Mucosa of descending colon (tissue), 3 donors: ENCODE measurements at regions not wholly inside any gene's neighbourhood (a gene's known extent, or its start where the extent isn't known, plus 50 kb on each side); places are given as distances from the start of the nearest gene placed in this dataset.

Source experiments
- ATAC-seq: fragments of 200-7000 bp; cut with Tn5 transposase; one replicate; pipeline ENCODE4 v1.9.1; 2020; ENCODE audit warnings: mild to moderate bottlenecking, moderate library complexity
- DNase-seq, 3 donors: peaks; one replicate each; pipeline ENCODE4 v3.0.0-alpha.2; 2020
- H3K36me3 ChIP-seq: fragments of 200-600 bp; one replicate; pipeline ENCODE4 v1.8.0; 2021; ENCODE audit warnings: low read depth, mild to moderate bottlenecking
- H3K4me1 ChIP-seq: fragments of 200-600 bp; one replicate; pipeline ENCODE4 v1.8.0; 2021; ENCODE audit warnings: low read depth, mild to moderate bottlenecking
- H3K4me3 ChIP-seq: fragments of 200-600 bp; one replicate; pipeline ENCODE4 v1.8.0; 2021; ENCODE audit warnings: mild to moderate bottlenecking
- H3K9me3 ChIP-seq: fragments of 200-600 bp; one replicate; pipeline ENCODE4 v1.8.0; 2021; ENCODE audit warnings: mild to moderate bottlenecking
- CTCF ChIP-seq: fragments of 200-600 bp; IDR thresholded peaks from one replicate; pipeline ENCODE4 v1.8.0; 2022; ENCODE audit warnings: antibody characterized with exemption, mild to moderate bottlenecking
- intact Hi-C, 2 donors: fragments of 100-400 bp; cut with DNase I in 1 of 2; cut with micrococcal nuclease in 1 of 2; formaldehyde crosslinking; loops; one replicate each; pipeline versions ENCODE4 v1.11.0 to v1.11.1; 2022; cut with DNase I, micrococcal nuclease
- donor health status: DM: no; HTN: no; CAD: no; lungs with moderate emphysema.
- donor health status: DM: no; HTN: no; CAD: no.
- donor health status: DM: no; HTN: yes; CAD: no.

GRCh38 chr4:22897520-22898108 is 204.9 kb downstream of the GBA3 start:
- peak; percentile 66 for ATAC-seq
- peak; percentile 49 for TF ChIP-seq CTCF
- no peaks in the 10 kb centered on the region for H3K4me1 ChIP-seq
- peak in 1 of 3 donors; percentile 4 for DNase-seq
- H3K9me3 ChIP-seq, result no peaks in the 10 kb centered on the region
- H3K36me3 ChIP-seq, result no peaks in the 10 kb centered on the region
- no peak overlapping the region for H3K4me3 ChIP-seq
- intact Hi-C loops, result no loop called here

DNA sequence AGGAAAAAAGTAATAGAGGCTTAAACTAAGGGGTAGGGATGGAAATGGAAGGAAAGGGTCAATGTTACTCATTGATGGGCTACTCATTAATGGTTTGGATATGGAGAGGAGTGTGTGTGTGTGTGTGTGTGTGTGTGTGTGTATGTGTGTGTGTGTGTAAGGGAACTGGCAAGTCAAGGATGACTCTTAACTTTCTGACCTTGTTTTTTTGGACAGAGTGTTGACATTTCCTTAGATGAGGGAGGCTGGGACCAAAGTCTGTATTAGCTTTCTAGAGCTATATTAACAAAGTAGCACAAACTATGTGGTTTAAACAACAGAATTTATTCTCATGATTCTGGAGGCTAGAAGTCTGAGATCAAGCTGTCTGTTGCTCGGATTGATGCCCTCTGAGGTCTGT is 202.7 kb downstream of the GBA3 start:
- no peak overlapping the region for H3K4me3 ChIP-seq
- intact Hi-C loops, result no loop called here

DNA sequence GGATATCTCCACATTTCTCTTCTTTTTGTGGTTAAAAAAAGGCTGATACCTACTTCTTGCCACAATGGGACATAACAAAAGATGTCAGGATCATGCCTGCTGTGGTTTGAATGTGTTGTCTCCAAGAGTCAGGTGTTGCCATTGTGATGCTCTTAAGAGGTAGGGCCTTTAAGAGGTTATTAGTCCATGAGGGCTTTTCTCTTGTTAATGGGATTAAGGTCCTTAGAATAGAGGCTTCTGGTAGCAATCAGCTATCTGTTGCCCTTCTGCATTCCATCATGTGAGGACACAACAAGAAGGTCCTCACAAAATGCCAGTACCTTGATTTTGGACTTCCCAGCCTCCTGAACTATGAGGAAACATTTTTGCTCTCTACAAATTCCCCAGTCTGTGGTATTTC is 191.4 kb downstream of the GBA3 start:
- ATAC-seq (no peak), DNase-seq (no peak)
- H3K4me1 ChIP-seq, result no peaks in the 10 kb centered on the region
- H3K4me3 ChIP-seq, result no peak overlapping the region
- H3K9me3 ChIP-seq, result no peaks in the 10 kb centered on the region
- H3K36me3 ChIP-seq, result no peaks in the 10 kb centered on the region
- intact Hi-C loops, result no loop called here
- TF ChIP-seq CTCF, result no peak

More for the DNA sequence above, 202.7 kb downstream of the GBA3 start:
- Histone ChIP-seq H3K9me3 (no peaks in the 10 kb centered on the region), H3K36me3 (no peaks in the 10 kb centered on the region), H3K4me1 (no peaks in the 10 kb centered on the region)
- DNase-seq (no peak), ATAC-seq (no peak)
- TF ChIP-seq CTCF, result no peak

DNA sequence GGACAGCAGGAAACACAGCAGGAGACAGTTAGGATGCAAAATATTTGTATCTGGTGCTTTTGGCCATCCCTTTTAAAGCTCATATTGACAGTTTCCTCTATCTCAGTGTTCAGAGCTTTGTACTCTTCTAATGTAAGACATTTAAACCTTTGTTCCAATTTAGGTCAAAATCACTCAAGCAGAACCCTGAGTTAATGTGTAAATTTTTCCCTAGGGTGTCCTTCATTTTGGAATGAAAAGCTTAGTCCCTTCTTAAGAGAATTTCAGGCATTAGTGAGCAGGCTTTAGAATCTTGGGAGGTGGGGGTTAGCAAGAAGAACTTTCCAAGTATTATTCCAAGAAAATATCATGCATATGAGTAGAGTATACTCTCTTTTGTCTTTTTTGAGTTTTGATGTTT is 188.7 kb downstream of the GBA3 start:
- no peak overlapping the region for H3K4me3 ChIP-seq
- ATAC-seq (no peak), DNase-seq (no peak)
- H3K9me3 ChIP-seq, result no peaks in the 10 kb centered on the region
- H3K36me3 ChIP-seq, result no peaks in the 10 kb centered on the region
- no peak for TF ChIP-seq CTCF
- intact Hi-C loops, result no loop called here
- no peaks in the 10 kb centered on the region for H3K4me1 ChIP-seq

DNA sequence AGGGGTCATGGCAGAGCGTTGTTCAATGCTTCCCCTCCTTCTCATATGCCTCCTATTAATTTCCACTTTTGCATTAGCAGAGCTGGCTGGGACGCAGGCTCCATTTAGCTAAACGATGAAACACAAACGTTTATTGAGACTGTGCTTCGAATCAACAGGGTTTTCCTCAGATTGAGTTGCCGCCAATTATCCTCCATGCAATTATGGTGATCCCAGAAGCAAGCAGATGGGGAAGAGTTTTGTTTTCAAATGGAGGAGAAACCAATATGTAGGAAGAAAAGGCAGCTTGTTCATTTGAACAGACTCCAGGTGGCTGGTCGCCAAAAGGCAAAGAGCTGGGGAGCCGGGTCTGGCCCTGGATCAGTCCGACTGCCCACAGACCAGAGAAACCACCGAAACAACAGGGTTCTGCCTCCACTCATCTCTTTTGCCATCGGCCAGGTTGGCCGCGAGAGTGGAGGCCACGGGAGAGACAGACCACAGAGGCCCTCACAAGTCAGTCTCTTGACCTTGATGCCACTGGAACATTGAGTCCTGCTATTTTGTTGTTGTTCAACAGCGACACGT is 184.8 kb downstream of the GBA3 start:
- no peak for ATAC-seq
- Histone ChIP-seq H3K4me1 (peaks cover 22% of the 10 kb centered on the region), H3K36me3 (no peaks in the 10 kb centered on the region), H3K4me3 (no peak overlapping the region), H3K9me3 (no peaks in the 10 kb centered on the region)
- intact Hi-C loops, result no loop called here
- no peak for TF ChIP-seq CTCF
- DNase-seq, result no peak
